ENCODE measurements at regions not wholly inside any gene's neighbourhood (a gene's known extent, or its start where the extent isn't known, plus 50 kb on each side); places are given as distances from the start of the nearest gene placed in this dataset.

DNA sequence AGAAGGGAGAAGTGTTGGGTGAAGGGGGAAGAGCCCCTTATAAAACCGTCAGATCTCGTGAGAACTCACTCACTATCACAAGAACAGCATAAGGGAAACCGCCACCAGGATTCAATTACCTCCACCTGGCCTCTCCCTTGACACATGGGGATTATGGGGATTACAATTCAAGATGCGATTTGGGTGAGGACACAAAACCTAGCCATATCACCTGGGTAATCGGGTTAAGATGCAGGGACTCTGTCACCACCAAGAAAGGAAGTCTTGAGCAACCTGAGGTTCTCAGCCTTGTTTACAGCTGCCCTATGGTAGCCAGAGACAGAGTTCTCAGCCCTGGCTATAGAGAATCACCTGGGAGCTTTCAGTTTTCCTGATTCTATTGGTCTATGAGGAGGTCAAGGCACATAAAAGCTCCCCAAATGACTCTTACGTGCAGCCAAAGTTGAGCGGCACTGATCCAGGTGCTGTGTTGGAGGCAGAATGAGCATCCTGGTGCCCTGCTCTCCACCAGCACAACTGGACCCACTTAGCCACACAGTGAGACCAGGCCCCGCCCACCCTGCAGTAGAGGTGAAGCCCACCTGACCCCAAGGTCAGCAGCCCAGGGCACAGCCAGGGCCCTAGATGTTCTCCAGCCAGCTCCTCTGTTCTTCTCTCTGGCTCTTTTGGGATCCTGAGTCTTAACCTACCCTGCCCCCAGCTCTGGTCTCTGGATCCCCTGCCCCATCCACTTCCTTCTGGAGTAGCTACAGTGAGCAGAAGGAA lies 138.5 kb upstream of the CDH5 start:
- ChIA-PET CTCF (no interaction called here), POLR2A (no interaction called here)
- TF ChIP-seq, protein P1, sequence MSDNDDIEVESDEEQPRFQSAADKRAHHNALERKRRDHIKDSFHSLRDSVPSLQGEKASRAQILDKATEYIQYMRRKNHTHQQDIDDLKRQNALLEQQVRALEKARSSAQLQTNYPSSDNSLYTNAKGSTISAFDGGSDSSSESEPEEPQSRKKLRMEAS (CRISPR knock-in tag; IDR thresholded peaks at IDR 0.05), result no peak
- no peak for TF ChIP-seq ELF4 (CRISPR knock-in tag; IDR thresholded peaks at IDR 0.05; ENCODE audit: low read depth)
- TF ChIP-seq ZNF396 (CRISPR knock-in tag; IDR thresholded peaks at IDR 0.05; ENCODE audit: borderline replicate concordance), result no peak
- no peak for TF ChIP-seq NFATC4 (CRISPR knock-in tag; IDR thresholded peaks at IDR 0.05)
- TF ChIP-seq ZNF671 (CRISPR knock-in tag; IDR thresholded peaks at IDR 0.05), result no peak
- TF ChIP-seq GABPB1 (CRISPR knock-in tag; IDR thresholded peaks at IDR 0.05), result no peak
- no peak for TF ChIP-seq KAT7 (CRISPR knock-in tag; IDR thresholded peaks at IDR 0.05; ENCODE audit: borderline replicate concordance)
- TF ChIP-seq, protein P2, sequence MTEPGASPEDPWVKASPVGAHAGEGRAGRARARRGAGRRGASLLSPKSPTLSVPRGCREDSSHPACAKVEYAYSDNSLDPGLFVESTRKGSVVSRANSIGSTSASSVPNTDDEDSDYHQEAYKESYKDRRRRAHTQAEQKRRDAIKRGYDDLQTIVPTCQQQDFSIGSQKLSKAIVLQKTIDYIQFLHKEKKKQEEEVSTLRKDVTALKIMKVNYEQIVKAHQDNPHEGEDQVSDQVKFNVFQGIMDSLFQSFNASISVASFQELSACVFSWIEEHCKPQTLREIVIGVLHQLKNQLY (CRISPR knock-in tag; IDR thresholded peaks at IDR 0.05), result no peak
- Mint-ChIP-seq H3K27ac (no peak overlapping the region), H3K36me3 (no peaks in the 10 kb centered on the region), H3K9me3 (no peaks in the 10 kb centered on the region), H3K4me3 (no peak overlapping the region), H3K4me1 (peaks cover 7% of the 10 kb centered on the region; the same call in 1 of the 2 replicates), H3K27me3 (ENCODE audit: low read depth) (no peaks in the 10 kb centered on the region; the same call in 1 of the 2 replicates)
- no peak for ATAC-seq
- no peak for DNase-seq (ENCODE audit: low spot score)

DNA sequence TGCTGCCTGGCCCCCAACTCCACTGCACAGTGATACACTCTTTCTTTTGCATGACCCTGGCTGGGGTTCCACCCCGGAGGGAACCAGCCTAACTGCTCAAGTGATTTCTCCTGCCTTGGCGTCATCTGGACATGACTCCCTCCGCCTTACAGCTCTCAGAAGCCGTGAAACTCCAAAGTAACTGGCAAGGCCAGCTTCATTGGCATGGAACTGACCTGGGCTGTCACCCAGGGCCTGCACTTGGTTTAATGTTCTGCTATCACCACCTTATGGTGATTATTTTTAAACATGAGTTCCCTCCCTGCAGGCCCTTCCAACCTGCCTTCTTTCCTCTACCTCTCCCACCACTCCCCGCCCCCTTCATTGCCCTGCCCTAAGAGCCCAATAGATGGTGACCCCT lies 139.7 kb upstream of the CDH5 start:
- TF ChIP-seq ZNF423 (CRISPR knock-in tag; IDR thresholded peaks at IDR 0.05) (no peak), FOXJ3 (CRISPR knock-in tag; IDR thresholded peaks at IDR 0.05; ENCODE audit: borderline replicate concordance) (no peak), NFATC4 (CRISPR knock-in tag; IDR thresholded peaks at IDR 0.05) (no peak), TP53 (CRISPR knock-in tag; IDR thresholded peaks at IDR 0.05) (no peak), EMX1 (CRISPR knock-in tag; IDR thresholded peaks at IDR 0.05) (no peak), NFE2L1 (CRISPR knock-in tag; IDR thresholded peaks at IDR 0.05) (no peak), SMAD4 (CRISPR knock-in tag; IDR thresholded peaks at IDR 0.05) (no peak)
- TF ChIP-seq, protein P3, sequence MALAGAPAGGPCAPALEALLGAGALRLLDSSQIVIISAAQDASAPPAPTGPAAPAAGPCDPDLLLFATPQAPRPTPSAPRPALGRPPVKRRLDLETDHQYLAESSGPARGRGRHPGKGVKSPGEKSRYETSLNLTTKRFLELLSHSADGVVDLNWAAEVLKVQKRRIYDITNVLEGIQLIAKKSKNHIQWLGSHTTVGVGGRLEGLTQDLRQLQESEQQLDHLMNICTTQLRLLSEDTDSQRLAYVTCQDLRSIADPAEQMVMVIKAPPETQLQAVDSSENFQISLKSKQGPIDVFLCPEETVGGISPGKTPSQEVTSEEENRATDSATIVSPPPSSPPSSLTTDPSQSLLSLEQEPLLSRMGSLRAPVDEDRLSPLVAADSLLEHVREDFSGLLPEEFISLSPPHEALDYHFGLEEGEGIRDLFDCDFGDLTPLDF (CRISPR knock-in tag; IDR thresholded peaks at IDR 0.05), result no peak
- TF ChIP-seq, protein P4, sequence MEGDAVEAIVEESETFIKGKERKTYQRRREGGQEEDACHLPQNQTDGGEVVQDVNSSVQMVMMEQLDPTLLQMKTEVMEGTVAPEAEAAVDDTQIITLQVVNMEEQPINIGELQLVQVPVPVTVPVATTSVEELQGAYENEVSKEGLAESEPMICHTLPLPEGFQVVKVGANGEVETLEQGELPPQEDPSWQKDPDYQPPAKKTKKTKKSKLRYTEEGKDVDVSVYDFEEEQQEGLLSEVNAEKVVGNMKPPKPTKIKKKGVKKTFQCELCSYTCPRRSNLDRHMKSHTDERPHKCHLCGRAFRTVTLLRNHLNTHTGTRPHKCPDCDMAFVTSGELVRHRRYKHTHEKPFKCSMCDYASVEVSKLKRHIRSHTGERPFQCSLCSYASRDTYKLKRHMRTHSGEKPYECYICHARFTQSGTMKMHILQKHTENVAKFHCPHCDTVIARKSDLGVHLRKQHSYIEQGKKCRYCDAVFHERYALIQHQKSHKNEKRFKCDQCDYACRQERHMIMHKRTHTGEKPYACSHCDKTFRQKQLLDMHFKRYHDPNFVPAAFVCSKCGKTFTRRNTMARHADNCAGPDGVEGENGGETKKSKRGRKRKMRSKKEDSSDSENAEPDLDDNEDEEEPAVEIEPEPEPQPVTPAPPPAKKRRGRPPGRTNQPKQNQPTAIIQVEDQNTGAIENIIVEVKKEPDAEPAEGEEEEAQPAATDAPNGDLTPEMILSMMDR (IDR thresholded peaks at IDR 0.05), result no peak
- TF ChIP-seq, protein P5, sequence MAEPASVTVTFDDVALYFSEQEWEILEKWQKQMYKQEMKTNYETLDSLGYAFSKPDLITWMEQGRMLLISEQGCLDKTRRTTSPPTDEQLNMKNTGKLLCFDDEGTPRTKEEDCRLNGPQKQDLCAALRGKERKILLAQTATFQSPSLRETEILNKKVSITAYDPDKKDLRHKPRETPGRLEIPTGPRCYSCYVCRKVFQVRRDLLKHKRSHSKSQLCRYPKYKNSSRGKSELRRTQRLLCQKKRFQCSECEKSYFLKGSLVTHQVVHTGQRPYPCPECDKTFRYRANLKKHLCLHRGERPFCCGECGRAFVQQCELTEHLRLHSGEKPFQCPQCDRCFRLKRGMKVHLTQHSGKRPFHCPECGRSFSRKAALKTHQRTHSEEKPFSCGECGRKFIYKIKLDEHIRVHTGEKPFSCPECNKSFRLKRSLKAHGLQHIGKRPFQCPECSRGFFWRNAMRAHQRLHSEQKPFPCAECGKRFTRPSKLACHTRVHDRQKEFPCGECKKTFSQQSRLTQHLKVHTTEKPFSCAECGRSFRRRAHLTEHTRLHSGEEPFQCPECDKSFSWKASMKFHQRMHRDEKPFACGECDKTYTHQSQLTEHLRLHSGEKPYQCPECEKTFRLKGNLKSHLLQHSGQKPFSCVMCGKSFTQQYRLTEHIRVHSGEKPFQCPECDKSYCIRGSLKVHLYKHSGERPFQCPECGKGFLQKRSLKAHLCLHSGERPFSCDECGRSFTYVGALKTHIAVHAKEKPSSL (CRISPR knock-in tag; conservative IDR thresholded peaks at IDR 0.05), result no peak
- TF ChIP-seq, protein P6, sequence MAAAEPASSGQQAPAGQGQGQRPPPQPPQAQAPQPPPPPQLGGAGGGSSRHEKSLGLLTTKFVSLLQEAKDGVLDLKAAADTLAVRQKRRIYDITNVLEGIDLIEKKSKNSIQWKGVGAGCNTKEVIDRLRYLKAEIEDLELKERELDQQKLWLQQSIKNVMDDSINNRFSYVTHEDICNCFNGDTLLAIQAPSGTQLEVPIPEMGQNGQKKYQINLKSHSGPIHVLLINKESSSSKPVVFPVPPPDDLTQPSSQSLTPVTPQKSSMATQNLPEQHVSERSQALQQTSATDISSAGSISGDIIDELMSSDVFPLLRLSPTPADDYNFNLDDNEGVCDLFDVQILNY (CRISPR knock-in tag; IDR thresholded peaks at IDR 0.05), result no peak
- TF ChIP-seq, protein P7, sequence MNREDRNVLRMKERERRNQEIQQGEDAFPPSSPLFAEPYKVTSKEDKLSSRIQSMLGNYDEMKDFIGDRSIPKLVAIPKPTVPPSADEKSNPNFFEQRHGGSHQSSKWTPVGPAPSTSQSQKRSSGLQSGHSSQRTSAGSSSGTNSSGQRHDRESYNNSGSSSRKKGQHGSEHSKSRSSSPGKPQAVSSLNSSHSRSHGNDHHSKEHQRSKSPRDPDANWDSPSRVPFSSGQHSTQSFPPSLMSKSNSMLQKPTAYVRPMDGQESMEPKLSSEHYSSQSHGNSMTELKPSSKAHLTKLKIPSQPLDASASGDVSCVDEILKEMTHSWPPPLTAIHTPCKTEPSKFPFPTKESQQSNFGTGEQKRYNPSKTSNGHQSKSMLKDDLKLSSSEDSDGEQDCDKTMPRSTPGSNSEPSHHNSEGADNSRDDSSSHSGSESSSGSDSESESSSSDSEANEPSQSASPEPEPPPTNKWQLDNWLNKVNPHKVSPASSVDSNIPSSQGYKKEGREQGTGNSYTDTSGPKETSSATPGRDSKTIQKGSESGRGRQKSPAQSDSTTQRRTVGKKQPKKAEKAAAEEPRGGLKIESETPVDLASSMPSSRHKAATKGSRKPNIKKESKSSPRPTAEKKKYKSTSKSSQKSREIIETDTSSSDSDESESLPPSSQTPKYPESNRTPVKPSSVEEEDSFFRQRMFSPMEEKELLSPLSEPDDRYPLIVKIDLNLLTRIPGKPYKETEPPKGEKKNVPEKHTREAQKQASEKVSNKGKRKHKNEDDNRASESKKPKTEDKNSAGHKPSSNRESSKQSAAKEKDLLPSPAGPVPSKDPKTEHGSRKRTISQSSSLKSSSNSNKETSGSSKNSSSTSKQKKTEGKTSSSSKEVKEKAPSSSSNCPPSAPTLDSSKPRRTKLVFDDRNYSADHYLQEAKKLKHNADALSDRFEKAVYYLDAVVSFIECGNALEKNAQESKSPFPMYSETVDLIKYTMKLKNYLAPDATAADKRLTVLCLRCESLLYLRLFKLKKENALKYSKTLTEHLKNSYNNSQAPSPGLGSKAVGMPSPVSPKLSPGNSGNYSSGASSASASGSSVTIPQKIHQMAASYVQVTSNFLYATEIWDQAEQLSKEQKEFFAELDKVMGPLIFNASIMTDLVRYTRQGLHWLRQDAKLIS (CRISPR knock-in tag; IDR thresholded peaks at IDR 0.05; ENCODE audit: borderline replicate concordance), result no peak
- H3K4me3 Mint-ChIP-seq, result no peak overlapping the region
- POLR2A ChIA-PET, result no interaction called here
- peaks cover 7% of the 10 kb centered on the region; the same call in 1 of the 2 replicates for H3K4me1 Mint-ChIP-seq
- no peaks in the 10 kb centered on the region; the same call in 1 of the 2 replicates for H3K27me3 Mint-ChIP-seq (ENCODE audit: low read depth)
- CTCF ChIA-PET, result no interaction called here
- H3K27ac Mint-ChIP-seq, result no peak overlapping the region
- DNase-seq (ENCODE audit: low spot score), result no peak
- no peaks in the 10 kb centered on the region for H3K36me3 Mint-ChIP-seq
- no peak for ATAC-seq
- no peaks in the 10 kb centered on the region for H3K9me3 Mint-ChIP-seq

Data from WTC11 (cell line).